ENCODE measurements at regions not wholly inside any gene's neighbourhood (a gene's known extent, or its start where the extent isn't known, plus 50 kb on each side); places are given as distances from the start of the nearest gene placed in this dataset.
A peak's percentile ranks its signal among the peaks of the same experiment; 100 is the strongest.
"Not testable (repeated sequence)": the region's sequence is repeated elsewhere in the genome, so short reads cannot be mapped to it uniquely, and the experiment has no call there.

GRCh38 chr2:185265747-185266146 lies 472.9 kb upstream of the FSIP2 start:
- no peak for DNase-seq

- no peak for DNase-seq
Measured at GRCh38 chr2:185268651-185269050, 470.0 kb upstream of the FSIP2 start.

- DNase-seq, result no peak
Measured at GRCh38 chr2:185274718-185275484, 463.7 kb upstream of the FSIP2 start.

- DNase-seq, result not testable (repeated sequence)
Measured at GRCh38 chr2:185275979-185276378, 462.6 kb upstream of the FSIP2 start.

GRCh38 chr2:185278761-185279160 lies 459.8 kb upstream of the FSIP2 start:
- DNase-seq, result no peak

GRCh38 chr2:185279999-185280398 lies 458.6 kb upstream of the FSIP2 start:
- DNase-seq, result no peak

- DNase-seq, result no peak
Measured at GRCh38 chr2:185284696-185285095, 453.9 kb upstream of the FSIP2 start.

- DNase-seq, result not testable (repeated sequence)
Measured at GRCh38 chr2:185290012-185290411, 448.6 kb upstream of the FSIP2 start.

- peak in 1 of 14 donors; percentile 1 for DNase-seq
Measured at GRCh38 chr2:185291035-185291647, 447.5 kb upstream of the FSIP2 start.

GRCh38 chr2:185299867-185300266 lies 438.7 kb upstream of the FSIP2 start:
- DNase-seq, result no peak

- DNase-seq, result no peak
Measured at GRCh38 chr2:185306119-185306518, 432.5 kb upstream of the FSIP2 start.

- no peak for DNase-seq
Measured at GRCh38 chr2:185316383-185316782, 422.2 kb upstream of the FSIP2 start.

GRCh38 chr2:185318271-185318724 lies 420.3 kb upstream of the FSIP2 start:
- DNase-seq, result no peak

- no peak for DNase-seq
Measured at GRCh38 chr2:185335879-185336278, 402.7 kb upstream of the FSIP2 start.

GRCh38 chr2:185337033-185337432 lies 401.6 kb upstream of the FSIP2 start:
- no peak for DNase-seq

GRCh38 chr2:185338104-185338503 lies 400.5 kb upstream of the FSIP2 start:
- DNase-seq, result no peak

- no peak for DNase-seq
Measured at GRCh38 chr2:185347445-185347844, 391.2 kb upstream of the FSIP2 start.

- DNase-seq, result no peak
Measured at GRCh38 chr2:185360776-185361175, 377.8 kb upstream of the FSIP2 start.

GRCh38 chr2:185372188-185372587 lies 366.4 kb upstream of the FSIP2 start:
- no peak for DNase-seq

GRCh38 chr2:185373229-185373628 lies 365.4 kb upstream of the FSIP2 start:
- DNase-seq, result no peak

- no peak for DNase-seq
Measured at GRCh38 chr2:185374878-185375277, 363.7 kb upstream of the FSIP2 start.

- DNase-seq, result no peak
Measured at GRCh38 chr2:185375731-185376130, 362.9 kb upstream of the FSIP2 start.

- DNase-seq, result no peak
Measured at GRCh38 chr2:185381631-185382030, 357.0 kb upstream of the FSIP2 start.
